ENCODE measurements at regions not wholly inside any gene's neighbourhood (a gene's known extent, or its start where the extent isn't known, plus 50 kb on each side); places are given as distances from the start of the nearest gene placed in this dataset.
"Not testable (repeated sequence)": the region's sequence is repeated elsewhere in the genome, so short reads cannot be mapped to it uniquely, and the experiment has no call there.

DNA sequence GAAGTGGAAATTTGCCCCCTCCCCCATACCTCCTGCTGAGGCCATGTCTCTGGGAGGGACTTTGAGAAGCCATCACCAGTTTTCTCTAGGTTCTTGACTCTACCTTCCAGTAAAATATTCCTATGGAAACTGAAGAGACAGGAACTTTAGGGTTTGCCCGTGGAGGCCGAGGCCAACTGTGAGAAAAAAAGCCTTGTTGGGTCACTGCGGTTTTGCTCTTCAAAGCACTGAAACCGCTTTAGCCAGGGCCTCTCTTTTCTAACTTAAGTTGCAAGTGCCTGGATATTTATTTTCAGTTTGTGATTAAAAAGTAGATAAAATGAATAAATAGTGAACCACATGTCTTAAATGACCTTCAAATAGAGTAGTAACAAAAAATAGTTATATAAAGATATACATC lies 159.7 kb upstream of the TSC22D1 start:
- FAIRE-seq, result no peak

DNA sequence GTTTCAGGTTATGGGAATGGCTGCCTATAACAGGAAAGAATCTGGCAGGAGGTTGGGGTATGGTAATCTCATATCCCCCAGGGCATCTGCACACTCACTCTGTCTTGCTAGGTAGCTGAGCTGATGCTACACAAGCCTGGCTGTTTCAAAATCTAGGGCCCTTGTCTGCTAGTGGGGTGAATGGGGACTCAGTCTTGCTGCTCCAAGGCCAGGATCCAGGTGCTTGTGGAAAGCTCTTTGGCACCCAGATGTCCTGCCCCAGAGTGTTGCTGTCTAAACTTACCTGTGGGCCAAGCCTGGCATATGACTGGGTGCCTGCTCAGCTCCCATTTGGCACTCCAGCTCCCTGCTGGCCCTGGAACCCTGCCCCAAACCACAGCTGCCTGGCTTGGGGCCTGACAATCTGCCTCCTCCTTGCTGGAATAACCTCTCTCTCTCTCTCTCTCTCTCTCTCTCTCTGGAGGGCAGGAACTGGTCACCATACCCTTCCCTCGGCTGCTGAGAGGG lies 158.1 kb upstream of the TSC22D1 start:
- FAIRE-seq, result no peak
- no peak for DNase-seq (ENCODE audit: insufficient read length)
- TF ChIP-seq TAF1 (IDR thresholded peaks at IDR 0.05; ENCODE audit: borderline replicate concordance, low read depth, low read length) (no peak), POLR2AphosphoS5 (IDR thresholded peaks at IDR 0.05; ENCODE audit: low read depth, low read length) (no peak), POLR2A (IDR thresholded peaks at IDR 0.05; ENCODE audit: low read depth, low read length) (no peak)

More for the DNA sequence above, 159.7 kb upstream of the TSC22D1 start:
- DNase-seq (ENCODE audit: insufficient read length), result no peak
- no peak for TF ChIP-seq POLR2A (IDR thresholded peaks at IDR 0.05; ENCODE audit: low read depth, low read length)
- TF ChIP-seq POLR2AphosphoS5 (IDR thresholded peaks at IDR 0.05; ENCODE audit: low read depth, low read length), result no peak
- no peak for TF ChIP-seq TAF1 (IDR thresholded peaks at IDR 0.05; ENCODE audit: borderline replicate concordance, low read depth, low read length)

DNA sequence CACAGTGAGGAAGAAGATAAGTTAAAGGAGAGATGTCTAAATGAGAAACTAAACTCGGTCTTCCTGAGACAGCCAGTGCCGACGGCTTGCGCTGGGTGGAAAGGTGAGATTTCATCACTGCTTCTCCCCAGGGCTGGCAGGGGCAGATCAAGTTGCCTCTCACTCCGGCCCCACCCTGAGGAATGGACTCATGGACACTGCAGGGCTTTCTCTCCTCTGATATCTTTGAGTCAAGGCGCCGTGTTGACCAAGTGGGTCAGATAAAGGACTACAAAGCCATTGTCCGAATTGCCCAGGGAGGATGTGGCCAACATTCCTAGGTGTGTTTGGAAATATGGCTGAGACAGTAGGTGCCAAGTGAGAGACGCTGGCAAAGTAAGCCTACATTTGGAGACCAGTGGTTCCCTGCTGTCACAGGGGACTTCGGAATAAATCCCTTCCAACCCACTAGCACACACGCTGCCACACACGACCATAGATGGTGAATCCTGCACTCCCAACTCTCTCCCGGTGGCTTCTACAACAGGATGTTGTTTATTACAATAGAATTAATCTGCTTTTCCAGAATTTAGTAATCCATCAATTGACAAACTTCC lies 156.5 kb upstream of the TSC22D1 start:
- no peak for TF ChIP-seq TAF1 (IDR thresholded peaks at IDR 0.05; ENCODE audit: borderline replicate concordance, low read depth, low read length)
- TF ChIP-seq POLR2AphosphoS5 (IDR thresholded peaks at IDR 0.05; ENCODE audit: low read depth, low read length), result no peak
- no peak for TF ChIP-seq POLR2A (IDR thresholded peaks at IDR 0.05; ENCODE audit: low read depth, low read length)
- no peak for FAIRE-seq
- no peak for DNase-seq (ENCODE audit: insufficient read length)

DNA sequence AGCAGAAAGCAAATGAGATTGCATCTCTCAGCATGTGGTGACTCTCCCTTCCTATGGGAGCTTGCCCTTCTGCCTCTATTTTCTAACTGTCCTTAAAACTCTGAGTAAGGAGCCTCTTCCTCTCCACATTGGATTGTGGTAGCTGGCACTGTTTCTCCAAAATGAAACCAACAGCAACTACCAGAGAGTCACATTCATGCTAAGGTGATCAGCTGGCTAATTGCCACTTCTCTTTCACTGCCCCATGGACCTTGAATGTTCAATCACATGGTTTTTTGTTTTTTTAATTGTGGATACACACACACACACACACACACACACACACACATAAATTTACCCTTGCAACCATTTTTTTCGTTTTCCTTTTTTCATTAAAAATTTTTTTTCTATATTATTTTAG lies 154.7 kb upstream of the TSC22D1 start:
- TF ChIP-seq POLR2AphosphoS5 (IDR thresholded peaks at IDR 0.05; ENCODE audit: low read depth, low read length) (no peak), POLR2A (IDR thresholded peaks at IDR 0.05; ENCODE audit: low read depth, low read length) (no peak), TAF1 (IDR thresholded peaks at IDR 0.05; ENCODE audit: borderline replicate concordance, low read depth, low read length) (no peak)
- FAIRE-seq (no peak), DNase-seq (ENCODE audit: insufficient read length) (no peak)

DNA sequence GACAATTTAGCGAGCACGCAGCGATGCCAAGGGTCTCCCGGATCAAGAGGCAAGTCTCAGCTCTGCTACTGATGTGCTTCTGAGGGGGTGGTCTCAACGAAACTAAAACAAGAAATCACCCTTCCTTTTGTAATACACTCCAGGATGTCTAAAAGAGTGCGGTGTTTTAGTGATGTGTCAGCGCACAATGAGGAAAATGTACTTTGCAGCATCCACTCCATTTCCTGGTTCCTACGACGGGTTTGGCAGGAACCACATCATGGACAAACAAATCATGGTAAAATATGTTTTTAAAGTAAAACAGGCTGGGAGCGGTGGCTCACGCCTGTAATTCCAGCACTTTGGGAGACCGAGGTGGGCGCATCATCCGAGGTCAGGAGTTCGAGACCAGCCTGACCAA lies 154.0 kb upstream of the TSC22D1 start:
- TF ChIP-seq POLR2A (IDR thresholded peaks at IDR 0.05; ENCODE audit: low read depth, low read length), result no peak
- no peak for TF ChIP-seq TAF1 (IDR thresholded peaks at IDR 0.05; ENCODE audit: borderline replicate concordance, low read depth, low read length)
- FAIRE-seq, result no peak
- DNase-seq (ENCODE audit: insufficient read length), result no peak

DNA sequence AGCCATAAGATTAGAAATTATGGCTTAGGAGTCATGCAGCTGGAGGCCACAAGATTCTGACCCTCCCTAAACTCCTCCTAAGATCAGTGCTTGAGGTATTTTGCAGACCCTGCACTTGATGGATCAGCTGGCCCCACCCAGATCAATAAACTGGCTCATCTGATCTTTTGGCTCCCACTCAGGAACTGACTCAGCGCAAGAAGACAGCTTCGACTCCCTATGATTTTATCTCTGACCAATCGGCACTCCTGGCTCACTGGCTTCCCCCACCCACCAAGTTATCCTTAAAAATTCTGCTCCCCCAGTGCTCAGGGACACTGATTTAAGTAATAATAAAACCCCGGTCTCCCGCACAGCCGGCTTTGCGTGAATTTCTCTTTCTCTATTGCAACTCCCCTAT lies 151.5 kb upstream of the TSC22D1 start:
- FAIRE-seq; DNase-seq (ENCODE audit: insufficient read length): not testable (repeated sequence)

DNA sequence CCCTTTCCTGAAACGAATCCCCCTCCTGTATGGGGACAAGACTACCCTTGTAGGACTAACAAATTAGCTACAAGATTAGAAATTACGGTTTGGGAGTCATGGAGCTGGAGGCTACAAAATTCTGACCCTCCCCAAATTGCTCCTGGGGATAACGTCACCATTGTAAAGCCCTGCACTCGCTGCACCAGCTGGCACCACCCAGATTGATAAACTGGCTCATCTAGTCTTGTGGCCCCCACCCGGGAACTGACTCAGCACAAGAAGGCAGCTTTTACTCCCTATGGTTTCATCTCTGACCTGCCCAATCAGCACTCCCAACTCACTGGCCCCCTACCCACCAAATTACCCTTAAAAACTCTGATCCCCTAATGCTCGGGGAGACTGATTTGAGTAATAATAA lies 150.6 kb upstream of the TSC22D1 start:
- no peak for FAIRE-seq
- no peak for DNase-seq (ENCODE audit: insufficient read length)
- TF ChIP-seq POLR2A (IDR thresholded peaks at IDR 0.05; ENCODE audit: low read depth, low read length), result no peak
- no peak for TF ChIP-seq POLR2AphosphoS5 (IDR thresholded peaks at IDR 0.05; ENCODE audit: low read depth, low read length)
- TF ChIP-seq TAF1 (IDR thresholded peaks at IDR 0.05; ENCODE audit: borderline replicate concordance, low read depth, low read length), result no peak

DNA sequence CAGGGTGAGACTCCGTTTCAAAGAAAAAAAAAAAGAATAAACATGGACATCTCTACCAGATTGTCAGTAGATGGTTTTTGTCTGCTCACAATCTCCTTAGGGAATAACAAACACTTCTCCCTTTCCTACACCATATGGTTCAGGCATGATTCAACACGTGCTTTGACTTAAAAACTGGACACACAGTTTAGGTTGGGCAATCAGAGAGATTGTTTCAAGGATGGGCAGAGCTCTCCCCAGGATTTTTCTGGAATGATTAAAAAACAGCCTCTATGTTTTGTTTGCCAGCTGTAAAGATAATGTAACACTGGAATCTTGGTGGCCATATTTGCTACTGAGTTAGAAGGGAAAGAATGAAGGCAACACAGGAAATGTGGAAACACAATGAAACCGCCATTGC lies 150.1 kb upstream of the TSC22D1 start:
- FAIRE-seq (no peak), DNase-seq (ENCODE audit: insufficient read length) (no peak)
- no peak for TF ChIP-seq POLR2A (IDR thresholded peaks at IDR 0.05; ENCODE audit: low read depth, low read length)
- no peak for TF ChIP-seq TAF1 (IDR thresholded peaks at IDR 0.05; ENCODE audit: borderline replicate concordance, low read depth, low read length)
- no peak for TF ChIP-seq POLR2AphosphoS5 (IDR thresholded peaks at IDR 0.05; ENCODE audit: low read depth, low read length)

DNA sequence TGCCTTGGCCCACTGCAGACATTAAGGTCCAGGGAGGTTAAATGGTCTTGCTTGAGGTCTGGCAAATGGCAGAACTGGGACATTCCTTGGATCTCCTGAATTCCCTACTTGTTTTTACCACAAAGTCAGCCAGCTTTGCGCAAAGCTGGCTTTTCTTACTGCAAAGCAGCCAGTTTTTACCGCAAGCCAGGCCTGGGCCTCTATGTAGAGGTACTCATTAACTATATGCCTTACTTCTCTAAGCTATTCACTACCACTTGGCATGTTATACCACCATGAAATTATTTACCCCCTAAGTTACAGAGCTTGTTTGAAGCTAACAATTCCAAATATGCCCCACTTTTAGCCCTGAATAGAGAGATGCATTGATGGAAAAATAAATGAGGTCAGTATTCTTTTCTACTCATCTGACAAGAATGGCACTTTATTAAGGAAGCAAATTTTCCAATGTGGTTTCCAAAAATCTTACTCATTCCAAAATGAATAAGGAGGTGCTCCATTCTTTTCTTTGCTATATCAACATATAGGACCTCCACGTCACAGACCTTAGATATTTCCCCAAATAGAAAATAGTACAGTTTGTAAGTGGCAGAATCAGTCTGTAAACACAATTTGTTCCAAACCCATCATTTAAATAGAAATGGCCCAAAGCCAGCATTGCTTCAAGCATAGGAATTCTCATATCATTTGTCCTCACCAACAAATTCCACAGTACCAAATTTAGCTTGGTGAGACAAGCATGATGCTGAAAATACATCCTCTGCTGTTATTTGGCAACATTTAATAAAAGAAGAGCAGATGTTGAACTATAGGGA lies 143.9 kb upstream of the TSC22D1 start:
- TF ChIP-seq TAF1 (IDR thresholded peaks at IDR 0.05; ENCODE audit: borderline replicate concordance, low read depth, low read length), result no peak
- FAIRE-seq (no peak), DNase-seq (ENCODE audit: insufficient read length) (no peak)

DNA sequence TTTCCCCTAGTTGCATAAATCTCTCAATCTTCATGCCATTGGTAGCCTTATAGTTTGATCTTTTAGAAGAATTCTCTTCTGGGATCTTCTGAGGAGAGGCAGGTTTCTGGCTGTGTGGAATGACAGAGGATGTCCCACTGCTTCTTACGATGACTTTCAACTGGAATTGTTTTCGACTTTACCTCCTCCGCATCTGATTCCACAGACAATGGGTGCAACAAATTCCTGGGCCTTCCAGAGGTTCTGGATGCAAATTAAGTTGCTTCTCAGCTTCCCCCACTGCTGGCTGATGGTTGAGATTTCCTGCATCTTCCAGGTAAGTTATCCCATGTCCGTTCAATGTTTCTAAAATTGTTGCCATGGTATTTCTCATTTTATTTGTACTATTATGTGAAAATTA lies 142.3 kb upstream of the TSC22D1 start:
- no peak for DNase-seq (ENCODE audit: insufficient read length)
- no peak for TF ChIP-seq POLR2AphosphoS5 (IDR thresholded peaks at IDR 0.05; ENCODE audit: low read depth, low read length)
- no peak for TF ChIP-seq TAF1 (IDR thresholded peaks at IDR 0.05; ENCODE audit: borderline replicate concordance, low read depth, low read length)
- TF ChIP-seq POLR2A (IDR thresholded peaks at IDR 0.05; ENCODE audit: low read depth, low read length), result no peak
- FAIRE-seq, result no peak

DNA sequence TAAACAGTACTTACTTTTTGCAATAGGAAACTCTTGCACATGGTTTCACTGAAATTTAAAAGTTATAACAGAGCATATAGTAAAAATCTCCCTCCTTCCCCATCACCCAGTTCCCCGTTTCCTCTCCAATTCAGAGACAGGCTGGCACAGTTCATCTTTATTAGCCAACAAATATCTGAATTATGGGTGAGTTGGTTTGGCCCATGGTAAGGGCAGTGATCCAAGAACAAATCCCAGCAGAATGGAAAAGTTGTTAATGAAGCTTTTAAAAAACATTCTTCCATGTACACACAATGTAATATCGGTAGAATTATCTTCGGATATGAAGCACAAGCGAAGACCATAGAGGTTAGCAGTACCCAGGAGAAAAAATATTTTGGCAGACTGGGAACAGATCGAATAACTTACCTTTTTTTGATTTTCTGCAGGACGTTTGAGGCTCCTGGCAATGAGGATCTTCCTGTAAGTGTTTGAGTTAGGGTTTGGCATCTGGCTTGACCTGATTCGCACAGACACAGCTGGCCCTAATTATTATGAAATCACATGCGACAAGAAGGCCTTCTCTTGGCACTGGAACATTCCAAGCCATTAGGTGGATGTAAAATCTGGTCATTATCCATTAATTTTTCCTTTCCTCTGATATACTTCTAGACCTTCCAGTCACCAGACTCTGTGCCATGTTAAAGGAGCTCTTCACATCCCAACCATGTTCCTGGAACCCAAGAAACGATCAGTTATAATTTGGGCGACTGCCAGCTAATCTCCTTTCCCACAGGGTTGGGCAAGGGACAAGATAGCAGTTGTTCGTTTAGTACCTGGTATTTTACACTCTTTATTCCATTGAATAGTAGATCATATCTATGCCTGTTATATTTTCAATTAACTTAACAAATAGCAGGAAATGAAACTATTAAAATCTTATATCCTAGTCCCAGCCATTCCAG lies 139.4 kb upstream of the TSC22D1 start:
- DNase-seq (ENCODE audit: insufficient read length) (no peak), FAIRE-seq (no peak)
- TF ChIP-seq POLR2A (IDR thresholded peaks at IDR 0.05; ENCODE audit: low read depth, low read length) (no peak), POLR2AphosphoS5 (IDR thresholded peaks at IDR 0.05; ENCODE audit: low read depth, low read length) (no peak), TAF1 (IDR thresholded peaks at IDR 0.05; ENCODE audit: borderline replicate concordance, low read depth, low read length) (no peak)
